CD4-positive, alpha-beta T cell treated with Interleukin-15 for 4 hours (primary cell): ENCODE measurements at regions not wholly inside any gene's neighbourhood (a gene's known extent, or its start where the extent isn't known, plus 50 kb on each side); places are given as distances from the start of the nearest gene placed in this dataset.
"Not testable (repeated sequence)": the region's sequence is repeated elsewhere in the genome, so short reads cannot be mapped to it uniquely, and the experiment has no call there.

Experiments used
- DNase-seq: peaks from one replicate; pipeline ENCODE4 v3.0.0-alpha.2; 2020; ENCODE audit warnings: low spot score

GRCh38 chr19:31529121-31529520, 179.9 kb upstream of the TSHZ3 start:
- no peak for DNase-seq

- DNase-seq = no peak
Observed at GRCh38 chr19:31530781-31531180, 181.5 kb upstream of the TSHZ3 start.

GRCh38 chr19:31531326-31531725, 182.1 kb upstream of the TSHZ3 start:
- DNase-seq = no peak

GRCh38 chr19:31532034-31532433, 182.8 kb upstream of the TSHZ3 start:
- no peak for DNase-seq

GRCh38 chr19:31533114-31533513, 183.9 kb upstream of the TSHZ3 start:
- DNase-seq = no peak

- no peak for DNase-seq
Observed at GRCh38 chr19:31534231-31534630, 185.0 kb upstream of the TSHZ3 start.

- no peak for DNase-seq
Observed at GRCh38 chr19:31534786-31535657, 185.8 kb upstream of the TSHZ3 start.

GRCh38 chr19:31535691-31536460, 186.6 kb upstream of the TSHZ3 start:
- DNase-seq = no peak

- DNase-seq = no peak
Observed at GRCh38 chr19:31537136-31537535, 187.9 kb upstream of the TSHZ3 start.

GRCh38 chr19:31537902-31538301, 188.7 kb upstream of the TSHZ3 start:
- DNase-seq = not testable (repeated sequence)

- no peak for DNase-seq
Observed at GRCh38 chr19:31538879-31539278, 189.6 kb upstream of the TSHZ3 start.

- no peak for DNase-seq
Observed at GRCh38 chr19:31539386-31539785, 190.2 kb upstream of the TSHZ3 start.

GRCh38 chr19:31541396-31541795, 192.2 kb upstream of the TSHZ3 start:
- DNase-seq = no peak

- no peak for DNase-seq
Observed at GRCh38 chr19:31543456-31543855, 194.2 kb upstream of the TSHZ3 start.

GRCh38 chr19:31545777-31546176, 196.5 kb upstream of the TSHZ3 start:
- DNase-seq = no peak

GRCh38 chr19:31546205-31546960, 197.1 kb upstream of the TSHZ3 start:
- DNase-seq = no peak

GRCh38 chr19:31548941-31549340, 199.7 kb upstream of the TSHZ3 start:
- DNase-seq = no peak

- no peak for DNase-seq
Observed at GRCh38 chr19:31553112-31553845, 204.0 kb upstream of the TSHZ3 start.

- DNase-seq = no peak
Observed at GRCh38 chr19:31553846-31554215, 204.6 kb upstream of the TSHZ3 start.

- no peak for DNase-seq
Observed at GRCh38 chr19:31554360-31554759, 205.1 kb upstream of the TSHZ3 start.

GRCh38 chr19:31555634-31556215, 206.5 kb upstream of the TSHZ3 start:
- no peak for DNase-seq

GRCh38 chr19:31559494-31559893, 210.3 kb upstream of the TSHZ3 start:
- DNase-seq = no peak
